ENCODE measurements at regions not wholly inside any gene's neighbourhood (a gene's known extent, or its start where the extent isn't known, plus 50 kb on each side); places are given as distances from the start of the nearest gene placed in this dataset.

DNA sequence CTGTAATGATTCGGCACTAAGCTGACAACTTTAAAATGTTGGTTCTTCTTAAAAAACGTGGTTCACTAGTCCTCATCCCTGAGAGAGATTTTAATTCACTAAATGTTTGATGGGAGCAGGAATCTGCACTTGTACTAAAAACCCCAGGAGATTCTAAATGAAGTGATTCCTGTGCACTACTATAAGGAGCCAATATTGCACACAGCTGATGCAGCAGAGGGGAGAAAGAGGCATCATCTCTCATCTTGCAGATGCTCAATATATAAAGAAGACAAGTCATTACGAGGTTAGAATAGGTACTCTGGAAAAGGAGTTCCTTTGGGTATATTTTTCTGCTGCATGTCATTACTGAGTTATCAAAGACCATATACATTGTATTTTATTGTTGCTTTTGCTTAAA is 207.6 kb upstream of the RASGEF1B start:
- no peak for TF ChIP-seq POLR2A (IDR thresholded peaks at IDR 0.05; ENCODE audit: low read depth, low read length)
- TF ChIP-seq POLR2AphosphoS5 (IDR thresholded peaks at IDR 0.05; ENCODE audit: low read depth, low read length) = no peak
- no peak for TF ChIP-seq TAF1 (IDR thresholded peaks at IDR 0.05; ENCODE audit: borderline replicate concordance, low read depth, low read length)
